ENCODE measurements at regions not wholly inside any gene's neighbourhood (a gene's known extent, or its start where the extent isn't known, plus 50 kb on each side); places are given as distances from the start of the nearest gene placed in this dataset.

DNA sequence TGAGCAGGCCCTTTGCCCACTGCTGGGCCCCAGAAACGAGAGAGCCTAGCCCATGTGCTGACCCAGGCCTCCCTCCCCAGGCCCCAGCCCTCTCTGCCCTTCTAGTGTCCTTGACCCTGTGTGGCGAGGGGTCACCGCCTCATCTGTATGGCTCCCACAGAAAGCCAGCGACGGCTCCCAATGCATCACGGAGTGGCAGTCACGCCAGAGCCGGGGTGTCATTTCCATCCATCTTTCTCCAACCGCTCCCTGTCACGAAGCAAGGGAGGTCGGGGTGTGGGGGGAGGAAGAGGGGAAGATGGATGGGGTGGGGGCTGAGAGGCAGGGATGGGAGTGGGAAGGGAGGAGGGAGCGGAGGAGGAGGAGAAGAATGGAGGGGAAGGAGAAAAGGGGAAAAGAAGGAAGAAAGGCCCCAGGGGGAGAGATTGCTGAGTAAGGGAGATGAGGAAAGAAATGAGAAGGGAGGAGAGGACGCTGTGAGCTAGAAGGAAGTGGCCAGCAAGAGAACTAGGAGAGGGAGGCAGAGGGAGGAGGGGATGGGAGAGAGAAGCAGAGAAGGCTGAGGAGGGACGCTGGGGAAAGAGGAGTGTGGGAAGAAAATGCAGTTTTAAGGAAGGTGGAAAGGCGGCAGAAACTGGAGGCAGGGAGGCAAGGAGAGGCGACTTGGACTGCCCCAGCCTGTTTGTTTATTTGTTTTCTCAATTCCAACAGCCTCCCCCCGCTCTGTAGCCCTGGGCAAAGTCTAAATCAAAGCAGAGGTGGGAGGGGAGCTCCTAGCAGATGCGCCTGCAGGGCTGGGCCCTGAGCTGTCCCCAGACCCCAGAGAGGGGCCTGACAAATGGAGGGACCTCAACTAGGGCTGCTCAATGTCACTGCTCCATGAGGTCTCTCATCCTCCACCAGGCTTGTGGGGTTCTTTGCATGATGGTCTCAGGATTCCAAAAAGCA, 75.5 kb upstream of the LHX5 start:
- DNase-seq (ENCODE audit: low read depth in 1 of 2, low spot score in 1 of 2): no peak
- Histone ChIP-seq H3K27me3 (ENCODE audit: insufficient read depth, poor library complexity, severe bottlenecking) (no peaks in the 10 kb centered on the region), H3K27ac (replicated peaks) (no peak overlapping the region), H3K4me3 (replicated peaks; ENCODE audit: insufficient read depth, low read length) (no peak overlapping the region)
- TF ChIP-seq, protein P1, sequence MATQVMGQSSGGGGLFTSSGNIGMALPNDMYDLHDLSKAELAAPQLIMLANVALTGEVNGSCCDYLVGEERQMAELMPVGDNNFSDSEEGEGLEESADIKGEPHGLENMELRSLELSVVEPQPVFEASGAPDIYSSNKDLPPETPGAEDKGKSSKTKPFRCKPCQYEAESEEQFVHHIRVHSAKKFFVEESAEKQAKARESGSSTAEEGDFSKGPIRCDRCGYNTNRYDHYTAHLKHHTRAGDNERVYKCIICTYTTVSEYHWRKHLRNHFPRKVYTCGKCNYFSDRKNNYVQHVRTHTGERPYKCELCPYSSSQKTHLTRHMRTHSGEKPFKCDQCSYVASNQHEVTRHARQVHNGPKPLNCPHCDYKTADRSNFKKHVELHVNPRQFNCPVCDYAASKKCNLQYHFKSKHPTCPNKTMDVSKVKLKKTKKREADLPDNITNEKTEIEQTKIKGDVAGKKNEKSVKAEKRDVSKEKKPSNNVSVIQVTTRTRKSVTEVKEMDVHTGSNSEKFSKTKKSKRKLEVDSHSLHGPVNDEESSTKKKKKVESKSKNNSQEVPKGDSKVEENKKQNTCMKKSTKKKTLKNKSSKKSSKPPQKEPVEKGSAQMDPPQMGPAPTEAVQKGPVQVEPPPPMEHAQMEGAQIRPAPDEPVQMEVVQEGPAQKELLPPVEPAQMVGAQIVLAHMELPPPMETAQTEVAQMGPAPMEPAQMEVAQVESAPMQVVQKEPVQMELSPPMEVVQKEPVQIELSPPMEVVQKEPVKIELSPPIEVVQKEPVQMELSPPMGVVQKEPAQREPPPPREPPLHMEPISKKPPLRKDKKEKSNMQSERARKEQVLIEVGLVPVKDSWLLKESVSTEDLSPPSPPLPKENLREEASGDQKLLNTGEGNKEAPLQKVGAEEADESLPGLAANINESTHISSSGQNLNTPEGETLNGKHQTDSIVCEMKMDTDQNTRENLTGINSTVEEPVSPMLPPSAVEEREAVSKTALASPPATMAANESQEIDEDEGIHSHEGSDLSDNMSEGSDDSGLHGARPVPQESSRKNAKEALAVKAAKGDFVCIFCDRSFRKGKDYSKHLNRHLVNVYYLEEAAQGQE (IDR thresholded peaks at IDR 0.05; ENCODE audit: insufficient replicate concordance, low read depth): no peak
- no peak for TF ChIP-seq POLR2AphosphoS5 (IDR thresholded peaks at IDR 0.05; ENCODE audit: low read depth)
- TF ChIP-seq, protein P2, sequence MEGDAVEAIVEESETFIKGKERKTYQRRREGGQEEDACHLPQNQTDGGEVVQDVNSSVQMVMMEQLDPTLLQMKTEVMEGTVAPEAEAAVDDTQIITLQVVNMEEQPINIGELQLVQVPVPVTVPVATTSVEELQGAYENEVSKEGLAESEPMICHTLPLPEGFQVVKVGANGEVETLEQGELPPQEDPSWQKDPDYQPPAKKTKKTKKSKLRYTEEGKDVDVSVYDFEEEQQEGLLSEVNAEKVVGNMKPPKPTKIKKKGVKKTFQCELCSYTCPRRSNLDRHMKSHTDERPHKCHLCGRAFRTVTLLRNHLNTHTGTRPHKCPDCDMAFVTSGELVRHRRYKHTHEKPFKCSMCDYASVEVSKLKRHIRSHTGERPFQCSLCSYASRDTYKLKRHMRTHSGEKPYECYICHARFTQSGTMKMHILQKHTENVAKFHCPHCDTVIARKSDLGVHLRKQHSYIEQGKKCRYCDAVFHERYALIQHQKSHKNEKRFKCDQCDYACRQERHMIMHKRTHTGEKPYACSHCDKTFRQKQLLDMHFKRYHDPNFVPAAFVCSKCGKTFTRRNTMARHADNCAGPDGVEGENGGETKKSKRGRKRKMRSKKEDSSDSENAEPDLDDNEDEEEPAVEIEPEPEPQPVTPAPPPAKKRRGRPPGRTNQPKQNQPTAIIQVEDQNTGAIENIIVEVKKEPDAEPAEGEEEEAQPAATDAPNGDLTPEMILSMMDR (IDR thresholded peaks at IDR 0.05; ENCODE audit: insufficient read depth, low read length): no peak
- TF ChIP-seq SPI1 (IDR thresholded peaks at IDR 0.05; ENCODE audit: borderline replicate concordance, low read depth): no peak
- TF ChIP-seq GABPA (IDR thresholded peaks at IDR 0.05; ENCODE audit: low read depth): no peak

DNA sequence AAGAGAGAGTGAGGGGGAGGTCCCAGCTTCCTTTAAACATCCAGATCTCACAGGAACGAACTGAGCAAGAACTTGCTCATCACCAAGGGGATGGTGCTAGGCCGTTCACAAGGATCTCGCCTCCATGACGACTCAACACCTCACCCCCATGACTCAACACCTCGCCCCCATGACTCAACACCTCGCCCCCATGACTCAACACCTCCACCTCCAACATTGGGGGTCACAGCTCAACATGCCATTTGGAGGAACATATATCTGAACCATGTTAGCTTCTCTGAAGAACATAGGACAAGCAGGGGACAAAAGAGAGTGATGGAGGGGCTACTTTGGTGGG, 66.0 kb upstream of the LHX5 start:
- H3K27ac ChIP-seq (replicated peaks): no peak overlapping the region
- no peak overlapping the region for H3K4me3 ChIP-seq (replicated peaks; ENCODE audit: insufficient read depth, low read length)
- peaks cover 2% of the 10 kb centered on the region for H3K27me3 ChIP-seq (ENCODE audit: insufficient read depth, poor library complexity, severe bottlenecking)
- TF ChIP-seq, protein P1 (IDR thresholded peaks at IDR 0.05; ENCODE audit: insufficient replicate concordance, low read depth): no peak
- no peak for TF ChIP-seq SPI1 (IDR thresholded peaks at IDR 0.05; ENCODE audit: borderline replicate concordance, low read depth)
- TF ChIP-seq, protein P2 (IDR thresholded peaks at IDR 0.05; ENCODE audit: insufficient read depth, low read length): no peak
- TF ChIP-seq GABPA (IDR thresholded peaks at IDR 0.05; ENCODE audit: low read depth): no peak
- TF ChIP-seq POLR2AphosphoS5 (IDR thresholded peaks at IDR 0.05; ENCODE audit: low read depth): no peak
- DNase-seq (ENCODE audit: low read depth in 1 of 2, low spot score in 1 of 2): no peak

DNA sequence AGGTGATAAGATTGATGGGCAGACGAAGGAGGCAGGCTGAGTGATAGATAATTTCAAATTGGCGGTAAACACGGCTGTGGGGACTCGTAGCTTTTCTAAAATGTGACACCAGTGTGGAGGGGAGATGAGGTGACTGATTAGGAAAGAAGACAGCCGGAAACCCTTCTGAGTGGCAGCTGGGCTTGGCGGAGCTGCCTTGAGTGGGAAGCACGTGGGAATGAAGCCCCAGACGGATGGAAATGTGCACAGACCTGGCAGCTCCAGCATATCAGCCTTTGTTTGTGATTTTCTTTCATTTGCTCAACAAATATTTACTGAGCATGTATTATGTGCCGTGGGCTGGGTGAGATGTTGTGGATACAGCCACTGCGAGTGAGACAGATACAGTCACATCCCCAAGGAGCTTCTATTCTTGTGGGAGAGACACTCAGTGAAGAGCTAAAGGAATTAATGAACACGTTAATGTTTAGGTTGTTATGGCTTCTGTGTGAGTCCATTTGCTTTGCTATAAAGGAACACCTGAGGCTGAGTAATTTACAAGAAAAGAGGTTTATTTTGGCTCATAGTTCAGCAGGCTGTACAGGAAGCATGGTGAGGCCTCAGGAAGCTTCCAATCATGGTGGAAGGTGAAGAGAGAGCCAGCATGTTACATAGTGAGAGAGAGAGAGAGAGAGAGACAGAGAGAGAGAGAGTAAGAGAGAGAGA, 65.5 kb upstream of the LHX5 start:
- Histone ChIP-seq H3K27ac (replicated peaks) (no peak overlapping the region), H3K4me3 (replicated peaks; ENCODE audit: insufficient read depth, low read length) (no peak overlapping the region), H3K27me3 (ENCODE audit: insufficient read depth, poor library complexity, severe bottlenecking) (peaks cover 2% of the 10 kb centered on the region)
- TF ChIP-seq SPI1 (IDR thresholded peaks at IDR 0.05; ENCODE audit: borderline replicate concordance, low read depth): no peak
- TF ChIP-seq POLR2AphosphoS5 (IDR thresholded peaks at IDR 0.05; ENCODE audit: low read depth): no peak
- TF ChIP-seq, protein P2 (IDR thresholded peaks at IDR 0.05; ENCODE audit: insufficient read depth, low read length): no peak
- no peak for TF ChIP-seq GABPA (IDR thresholded peaks at IDR 0.05; ENCODE audit: low read depth)
- TF ChIP-seq, protein P1 (IDR thresholded peaks at IDR 0.05; ENCODE audit: insufficient replicate concordance, low read depth): no peak
- DNase-seq (ENCODE audit: low read depth in 1 of 2, low spot score in 1 of 2): no peak

Measured in HL-60 (cell line).